EL (cell line): ENCODE measurements at regions not wholly inside any gene's neighbourhood (a gene's known extent, or its start where the extent isn't known, plus 50 kb on each side); places are given as distances from the start of the nearest gene placed in this dataset.
"Not testable (repeated sequence)": the region's sequence is repeated elsewhere in the genome, so short reads cannot be mapped to it uniquely, and the experiment has no call there.

Experiments
- DNase-seq: peaks from one replicate; pipeline ENCODE4 v3.0.0-alpha.2; 2016

DNA sequence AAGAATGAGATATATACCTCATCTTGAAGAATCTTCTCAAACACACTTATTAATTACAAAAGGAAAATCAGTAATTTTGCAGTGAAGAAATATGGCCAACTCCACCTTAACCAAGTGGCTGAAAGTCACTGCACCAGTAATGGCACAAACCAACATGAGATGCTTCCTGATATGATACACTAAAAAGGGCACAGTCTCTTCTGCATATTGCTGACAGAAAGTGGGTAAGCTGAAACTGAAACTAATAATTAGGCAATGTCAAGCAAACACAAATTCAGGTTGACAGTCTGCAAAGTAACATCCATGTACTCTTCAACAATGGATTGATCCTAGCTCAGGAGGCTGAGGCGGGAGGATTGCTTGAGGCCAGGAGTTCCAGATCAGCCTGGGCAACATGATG is 56.1 kb downstream of the ZNF22 start:
- not testable (repeated sequence) for DNase-seq

DNA sequence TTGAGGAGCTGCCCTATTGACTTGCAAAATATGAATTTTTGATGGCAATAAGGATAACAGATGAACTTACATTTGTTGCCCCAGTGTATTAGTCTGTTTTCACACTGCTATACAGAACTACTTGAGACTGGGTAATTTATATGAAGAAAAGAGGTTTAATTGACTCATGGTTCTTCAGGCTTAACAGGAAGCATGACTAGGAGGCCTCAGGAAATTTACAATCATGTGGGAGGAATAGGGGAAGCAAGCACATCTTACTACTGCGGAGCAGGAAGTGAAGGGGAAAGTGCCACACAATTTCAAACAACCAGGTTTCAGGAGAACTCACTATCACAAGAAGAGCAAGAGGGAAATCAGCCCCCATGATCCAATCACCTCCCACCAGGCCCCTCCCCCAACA is 57.9 kb downstream of the ZNF22 start:
- no peak for DNase-seq

DNA sequence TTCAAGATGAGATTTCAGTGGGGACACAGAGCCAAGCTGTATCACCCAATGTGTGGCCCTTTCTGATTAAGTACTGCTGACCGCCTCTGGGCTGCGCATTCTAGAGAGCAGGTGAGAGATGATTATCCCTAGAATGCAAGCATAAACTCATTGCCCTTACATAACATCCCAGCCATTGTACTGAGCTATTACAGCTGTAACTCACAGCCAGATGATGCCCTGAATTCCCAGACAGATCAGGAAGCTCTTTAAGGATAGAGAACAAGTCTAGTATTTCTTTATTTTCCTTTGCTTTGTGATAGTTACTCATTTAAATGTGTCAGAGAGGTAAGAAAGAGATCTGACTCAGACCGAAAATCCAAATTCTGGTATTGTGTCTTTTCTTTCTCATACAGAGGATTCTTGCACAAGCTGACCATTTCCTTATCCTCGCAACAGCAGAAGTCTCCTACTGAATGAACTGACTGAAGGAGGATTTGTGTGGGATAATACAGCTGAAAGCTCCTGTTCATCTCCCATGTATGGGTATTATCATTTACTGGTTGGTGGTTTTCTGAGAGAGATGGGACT is 58.4 kb downstream of the ZNF22 start:
- DNase-seq: no peak

GRCh38 chr10:45059632-45060031 is 58.9 kb downstream of the ZNF22 start:
- no peak for DNase-seq

GRCh38 chr10:45061982-45062381 is 61.3 kb downstream of the ZNF22 start:
- DNase-seq: no peak

- no peak for DNase-seq
Measured at GRCh38 chr10:45063591-45064231, 63.0 kb downstream of the ZNF22 start.

GRCh38 chr10:45064998-45065397 is 64.3 kb downstream of the ZNF22 start:
- DNase-seq: no peak

- no peak for DNase-seq
Measured at GRCh38 chr10:45071043-45071813, 70.5 kb downstream of the ZNF22 start.

GRCh38 chr10:45075216-45075615 is 74.5 kb downstream of the ZNF22 start:
- no peak for DNase-seq

GRCh38 chr10:45075826-45076380 is 75.2 kb downstream of the ZNF22 start:
- no peak for DNase-seq

DNA sequence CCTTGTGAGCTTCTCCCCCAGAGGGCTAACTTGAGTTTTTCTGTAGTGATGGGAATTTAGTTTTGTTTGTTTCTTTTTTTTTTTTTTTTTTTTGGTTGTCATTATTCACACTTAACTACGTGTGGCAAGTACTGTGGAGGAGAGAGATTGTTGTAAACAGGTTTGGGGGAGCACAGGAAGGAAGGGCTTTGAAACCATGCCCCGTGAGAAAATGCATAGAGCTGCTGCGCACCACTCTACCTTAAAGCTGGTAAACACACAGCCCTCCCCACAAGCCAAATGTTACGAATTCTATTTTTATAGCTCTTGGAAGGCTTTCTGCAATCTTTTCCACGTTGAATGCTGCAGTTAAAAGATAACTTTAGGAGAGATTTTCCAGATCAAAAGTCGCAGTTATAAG is 76.2 kb downstream of the ZNF22 start:
- DNase-seq: no peak

DNA sequence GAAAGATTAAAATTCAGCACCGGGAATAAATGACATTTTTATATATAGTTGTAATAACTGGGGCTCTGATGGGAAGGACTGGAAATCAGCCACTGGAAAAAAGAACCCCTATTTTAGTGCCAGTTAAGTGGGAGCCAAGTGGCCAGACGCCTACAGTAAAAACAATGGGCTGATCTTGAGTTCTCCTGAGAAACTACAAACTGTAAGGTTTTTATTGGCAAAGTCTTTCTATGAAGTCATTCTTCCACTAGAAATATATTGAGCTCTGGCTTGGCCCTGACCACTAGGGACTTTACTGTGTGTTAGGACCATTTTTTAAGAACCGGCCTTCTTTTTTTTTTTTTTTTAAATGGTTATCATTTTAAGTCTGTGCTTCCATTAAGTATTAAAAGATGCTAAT is 79.6 kb downstream of the ZNF22 start:
- no peak for DNase-seq

DNA sequence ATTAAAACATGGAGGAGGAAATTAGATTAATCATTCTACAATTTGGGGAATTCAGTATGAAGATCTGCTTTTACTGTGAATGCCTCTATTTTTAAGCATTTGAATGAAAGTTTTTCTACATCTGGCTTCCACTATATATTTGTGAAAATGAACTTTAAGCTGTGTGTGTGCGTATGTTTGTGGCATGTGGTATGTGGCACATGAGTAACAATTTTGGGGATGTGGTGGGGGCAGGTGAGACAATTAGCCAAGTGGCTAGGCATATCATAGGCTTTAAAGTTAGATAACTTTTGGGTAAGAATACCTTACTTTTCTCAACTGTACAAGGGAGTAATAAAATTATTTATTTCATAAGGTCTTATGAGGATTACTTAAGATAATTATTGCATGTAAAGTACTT is 81.5 kb downstream of the ZNF22 start:
- DNase-seq: no peak

DNA sequence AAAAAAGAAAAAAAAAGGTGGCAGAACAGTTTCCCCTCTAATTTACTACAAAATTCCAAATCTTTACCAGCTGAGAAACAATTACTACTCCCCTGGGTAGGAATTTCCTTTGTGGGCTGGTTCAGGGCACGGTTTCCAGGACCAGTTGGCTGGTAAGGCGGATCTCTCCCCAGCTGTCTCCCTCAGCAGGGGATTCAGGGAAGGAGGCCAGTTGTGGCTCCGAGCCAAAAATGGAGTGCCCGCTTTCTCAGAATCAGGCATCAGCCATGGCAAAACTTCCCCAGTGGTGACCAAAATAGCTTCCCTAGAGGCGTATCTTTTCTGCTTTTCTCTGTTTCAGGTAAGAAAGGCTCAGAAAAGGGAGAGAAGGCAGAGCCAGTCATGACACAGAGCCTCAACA is 91.2 kb downstream of the ZNF22 start:
- DNase-seq: no peak

- DNase-seq: no peak
Measured at GRCh38 chr10:45093945-45094344, 93.2 kb downstream of the ZNF22 start.

- no peak for DNase-seq
Measured at GRCh38 chr10:45095286-45095685, 94.6 kb downstream of the ZNF22 start.

DNA sequence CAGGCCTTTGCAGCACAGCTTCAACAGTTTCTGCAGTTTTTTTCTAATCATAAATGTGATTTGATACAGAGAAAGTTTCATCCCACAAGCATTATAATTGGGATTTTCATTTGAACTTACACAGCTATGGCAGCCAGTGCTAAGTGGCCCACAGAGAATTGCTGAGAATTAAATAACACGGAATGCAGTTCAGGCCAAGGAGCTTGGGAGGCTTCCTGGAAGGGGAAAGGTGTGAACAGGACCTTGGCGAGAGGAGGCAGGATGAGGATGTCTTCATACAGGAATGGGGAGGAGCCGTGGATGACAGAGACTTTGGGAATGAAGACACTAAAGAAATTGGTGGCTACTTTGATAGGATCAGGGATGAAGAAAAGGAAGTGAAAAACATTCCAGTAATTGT is 95.3 kb downstream of the ZNF22 start:
- DNase-seq: no peak

DNA sequence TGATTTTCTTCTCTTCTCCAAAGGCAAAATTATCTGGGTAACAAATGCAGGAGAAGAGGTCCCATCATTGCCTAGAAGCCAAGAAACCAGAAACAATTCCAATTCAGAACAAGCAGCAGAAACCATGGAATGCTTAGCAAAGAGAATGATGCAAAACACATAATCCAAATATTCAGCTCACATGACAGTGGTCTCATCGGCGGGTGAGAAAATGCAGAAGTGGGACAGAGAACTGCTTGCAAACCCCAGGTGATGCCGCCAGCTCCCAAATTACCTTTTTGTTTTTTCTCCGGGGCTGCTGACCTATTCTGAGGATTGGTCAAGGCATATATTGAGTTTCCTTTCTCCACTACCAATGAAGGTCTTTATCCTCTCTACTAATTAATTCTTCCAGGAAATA is 99.7 kb downstream of the ZNF22 start:
- DNase-seq: no peak

DNA sequence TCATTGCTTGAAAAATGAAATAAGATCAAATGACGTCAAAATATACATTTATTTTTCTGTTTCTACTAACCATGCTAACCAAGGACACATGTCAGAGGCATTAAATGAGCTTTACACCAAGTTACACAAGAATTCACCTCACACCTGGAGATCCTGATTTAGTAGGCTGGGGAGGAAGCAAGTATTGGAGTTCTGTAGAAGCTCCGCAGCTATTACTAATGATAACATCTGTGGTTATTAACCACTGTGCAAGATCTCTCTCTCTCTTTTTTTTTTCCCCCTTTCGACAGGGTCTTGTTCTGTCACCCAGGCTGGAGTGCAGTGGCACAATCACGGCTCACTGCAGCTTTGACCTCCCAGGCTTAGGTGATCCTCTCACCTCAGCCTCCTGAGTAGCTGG is 104.0 kb downstream of the ZNF22 start:
- no peak for DNase-seq

GRCh38 chr10:45105309-45105708 is 104.6 kb downstream of the ZNF22 start:
- DNase-seq: not testable (repeated sequence)

GRCh38 chr10:45106236-45106856 is 105.6 kb downstream of the ZNF22 start:
- no peak for DNase-seq

DNA sequence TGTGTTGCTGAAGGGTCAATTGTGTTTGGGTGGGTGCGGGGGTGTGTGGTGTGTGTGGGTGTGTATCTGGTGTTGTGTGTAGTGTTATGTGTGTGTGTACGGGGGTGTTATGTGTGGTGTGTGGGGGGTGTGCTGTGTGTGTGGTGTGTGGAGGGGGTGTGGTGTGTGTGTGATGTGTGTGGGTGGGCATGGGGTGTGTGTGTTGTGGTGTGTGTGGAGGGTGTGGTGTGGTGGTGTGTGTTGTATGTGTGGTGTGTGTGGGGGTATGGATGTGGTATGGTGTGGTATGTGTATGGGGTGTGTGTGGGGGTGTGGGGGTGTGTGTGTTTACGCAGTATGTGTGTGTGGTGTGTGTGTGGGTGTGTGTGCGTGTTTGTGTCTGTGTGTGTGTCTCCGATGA is 110.8 kb downstream of the ZNF22 start:
- no peak for DNase-seq

DNA sequence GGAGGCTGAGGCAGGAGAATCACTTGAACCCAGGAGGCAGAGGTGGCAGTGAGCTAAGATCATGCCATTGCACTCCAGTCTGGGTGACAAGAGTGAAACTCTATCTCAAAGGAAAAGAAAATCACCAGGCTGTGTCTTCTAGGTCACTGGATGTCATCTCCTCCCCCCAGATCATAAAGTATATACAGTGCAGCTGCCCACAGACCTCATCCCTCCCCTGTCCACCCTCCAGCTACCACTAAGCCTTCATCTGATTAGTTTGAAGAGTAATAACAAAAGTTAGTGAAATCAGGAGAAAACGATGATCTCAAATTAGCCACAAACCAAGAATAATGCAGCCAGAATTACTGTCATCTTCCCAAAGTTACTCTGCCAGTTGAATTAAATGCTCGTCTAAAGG is 117.2 kb downstream of the ZNF22 start:
- DNase-seq: not testable (repeated sequence)

GRCh38 chr10:45118929-45119328 is 118.2 kb downstream of the ZNF22 start:
- DNase-seq: no peak
